ENCODE measurements at regions not wholly inside any gene's neighbourhood (a gene's known extent, or its start where the extent isn't known, plus 50 kb on each side); places are given as distances from the start of the nearest gene placed in this dataset.

DNA sequence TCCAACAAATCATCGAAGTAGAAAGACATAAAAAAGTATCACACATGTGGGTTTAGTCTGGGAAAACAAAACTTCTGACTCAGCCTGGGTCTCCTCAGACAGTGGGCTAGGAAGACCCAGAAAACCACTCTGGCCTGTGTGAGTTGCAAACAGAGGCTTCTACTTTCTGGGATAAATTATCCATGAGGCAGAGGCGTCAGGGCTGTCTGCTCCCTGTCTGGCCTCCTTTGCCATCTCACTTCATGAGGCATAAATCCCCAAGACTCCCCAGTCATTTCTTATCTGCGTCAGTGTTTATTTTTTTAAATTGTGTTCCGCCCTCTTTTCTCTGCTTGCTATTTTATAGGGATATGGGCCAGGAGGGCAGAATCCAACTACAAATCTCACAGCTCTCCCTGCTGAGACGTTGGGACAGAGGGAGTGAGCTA, 80.6 kb upstream of the TRABD2B start:
- TF ChIP-seq, protein P1, sequence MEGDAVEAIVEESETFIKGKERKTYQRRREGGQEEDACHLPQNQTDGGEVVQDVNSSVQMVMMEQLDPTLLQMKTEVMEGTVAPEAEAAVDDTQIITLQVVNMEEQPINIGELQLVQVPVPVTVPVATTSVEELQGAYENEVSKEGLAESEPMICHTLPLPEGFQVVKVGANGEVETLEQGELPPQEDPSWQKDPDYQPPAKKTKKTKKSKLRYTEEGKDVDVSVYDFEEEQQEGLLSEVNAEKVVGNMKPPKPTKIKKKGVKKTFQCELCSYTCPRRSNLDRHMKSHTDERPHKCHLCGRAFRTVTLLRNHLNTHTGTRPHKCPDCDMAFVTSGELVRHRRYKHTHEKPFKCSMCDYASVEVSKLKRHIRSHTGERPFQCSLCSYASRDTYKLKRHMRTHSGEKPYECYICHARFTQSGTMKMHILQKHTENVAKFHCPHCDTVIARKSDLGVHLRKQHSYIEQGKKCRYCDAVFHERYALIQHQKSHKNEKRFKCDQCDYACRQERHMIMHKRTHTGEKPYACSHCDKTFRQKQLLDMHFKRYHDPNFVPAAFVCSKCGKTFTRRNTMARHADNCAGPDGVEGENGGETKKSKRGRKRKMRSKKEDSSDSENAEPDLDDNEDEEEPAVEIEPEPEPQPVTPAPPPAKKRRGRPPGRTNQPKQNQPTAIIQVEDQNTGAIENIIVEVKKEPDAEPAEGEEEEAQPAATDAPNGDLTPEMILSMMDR (IDR thresholded peaks at IDR 0.05) = no peak
- TF ChIP-seq POLR2A (IDR thresholded peaks at IDR 0.05) = no peak
